K562 (cell line): ENCODE measurements at regions not wholly inside any gene's neighbourhood (a gene's known extent, or its start where the extent isn't known, plus 50 kb on each side); places are given as distances from the start of the nearest gene placed in this dataset.

Source experiments
- ARID1B ChIP-seq: fragments of 450-650 bp; IDR thresholded peaks from 2 replicates; pipeline ENCODE4 v1.6.1; 2016; ENCODE audit warnings: antibody characterized with exemption, mild to moderate bottlenecking, inconsistent platforms
- EHMT2 ChIP-seq: fragments of 450-650 bp; IDR thresholded peaks from 2 replicates; pipeline ENCODE4 v1.6.1; 2018; ENCODE audit warnings: antibody characterized with exemption
- GABPB1 ChIP-seq: sonication (generic); formaldehyde crosslinking; IDR thresholded peaks from 2 replicates; pipeline ENCODE4 v1.8.0; 2022; ENCODE audit warnings: mild to moderate bottlenecking, missing genetic modification reagents
- KAT8 ChIP-seq: fragments of 450-650 bp; IDR thresholded peaks from 2 replicates; pipeline ENCODE4 v1.6.1; 2016; ENCODE audit warnings: low read depth, mild to moderate bottlenecking
- NFRKB ChIP-seq: fragments of 450-650 bp; IDR thresholded peaks from 2 replicates; pipeline ENCODE4 v1.6.1; 2016; ENCODE audit warnings: low read depth
- NFXL1 ChIP-seq: fragments of 450-650 bp; formaldehyde crosslinking; IDR thresholded peaks from 2 replicates; pipeline ENCODE4 v1.4.0; 2021; ENCODE audit warnings: mild to moderate bottlenecking
- RAD51 ChIP-seq: fragments of 450-650 bp; IDR thresholded peaks from 2 replicates; pipeline ENCODE4 v1.7.1; 2016; ENCODE audit warnings: low read depth, mild to moderate bottlenecking, borderline replicate concordance
- SMARCE1 ChIP-seq: fragments of 450-650 bp; IDR thresholded peaks from 2 replicates; pipeline ENCODE4 v1.7.1; 2016; ENCODE audit warnings: mild to moderate bottlenecking
- SRSF7 ChIP-seq: fragments of 200-400 bp; formaldehyde crosslinking; optimal IDR thresholded peaks from 2 replicates; pipeline ENCODE3; 2017; ENCODE audit warnings: mild to moderate bottlenecking, low read depth, low read length
- STAT5B ChIP-seq: fragments of 250-450 bp; sonication (Bioruptor Pico); IDR thresholded peaks from 2 replicates; pipeline ENCODE4 v1.8.0; 2021; ENCODE audit warnings: mild to moderate bottlenecking, inconsistent platforms
- TRIM28 ChIP-seq: fragments of 450-650 bp; IDR thresholded peaks from 2 replicates; pipeline ENCODE4 v1.6.1; 2017
- ZFP36 ChIP-seq: fragments of 150-350 bp; IDR thresholded peaks from 2 replicates; pipeline ENCODE4 v1.6.1; 2018; ENCODE audit warnings: low read length, low read depth; ENCODE audit not compliant: partially characterized antibody
- ZNF76 ChIP-seq: fragments of 250-450 bp; sonication (Bioruptor Pico); IDR thresholded peaks from 2 replicates; pipeline ENCODE4 v1.4.0; 2020; ENCODE audit warnings: mild to moderate bottlenecking, moderate library complexity, borderline replicate concordance
- TF ChIP-seq, protein P1 (sequence below), 2 experiments: IDR thresholded peaks; 2 replicates each; pipeline ENCODE4 v1.6.1; 2011; ENCODE audit warnings: borderline replicate concordance in 1 of 2, control low read depth in 1 of 2, low read depth in 1 of 2, low read length in 1 of 2, mild to moderate bottlenecking in 1 of 2, mixed read lengths in 1 of 2, moderate library complexity in 1 of 2; ENCODE audit not compliant: insufficient read depth in 1 of 2, insufficient read length in 1 of 2, poor library complexity in 1 of 2, severe bottlenecking in 1 of 2; ENCODE audit errors: extremely low read depth in 1 of 2
- TF ChIP-seq, protein P2 (sequence below): IDR thresholded peaks from 2 replicates; pipeline ENCODE4 v1.6.1; 2014; ENCODE audit warnings: antibody characterized with exemption
- TF ChIP-seq, protein P3 (sequence below): fragments of 250-450 bp; sonication (Bioruptor Pico); IDR thresholded peaks from 2 replicates; pipeline ENCODE4 v1.4.0; 2020; ENCODE audit warnings: mild to moderate bottlenecking
- TF ChIP-seq, protein P4 (sequence below), 3 experiments: fragments of 200-800 bp in 1 of 3; fragments of 250-450 bp in 1 of 3; fragments of 450-650 bp in 1 of 3; sonication (Bioruptor Pico) in 1 of 3; sonication (Bioruptor generic) in 1 of 3; formaldehyde crosslinking in 1 of 3; IDR thresholded peaks; 2 replicates each; pipeline versions ENCODE4 v1.6.1 to v1.8.0; 2016 to 2022; ENCODE audit warnings: mild to moderate bottlenecking in 2 of 3, missing genetic modification characterization in 2 of 3, missing compliant biosample characterization in 1 of 3, moderate library complexity in 1 of 3
- TF ChIP-seq, protein P5 (sequence below): IDR thresholded peaks from 3 replicates; pipeline ENCODE4 v1.6.1; 2011; ENCODE audit warnings: borderline replicate concordance, mild to moderate bottlenecking; ENCODE audit not compliant: insufficient read length, insufficient read depth

DNA sequence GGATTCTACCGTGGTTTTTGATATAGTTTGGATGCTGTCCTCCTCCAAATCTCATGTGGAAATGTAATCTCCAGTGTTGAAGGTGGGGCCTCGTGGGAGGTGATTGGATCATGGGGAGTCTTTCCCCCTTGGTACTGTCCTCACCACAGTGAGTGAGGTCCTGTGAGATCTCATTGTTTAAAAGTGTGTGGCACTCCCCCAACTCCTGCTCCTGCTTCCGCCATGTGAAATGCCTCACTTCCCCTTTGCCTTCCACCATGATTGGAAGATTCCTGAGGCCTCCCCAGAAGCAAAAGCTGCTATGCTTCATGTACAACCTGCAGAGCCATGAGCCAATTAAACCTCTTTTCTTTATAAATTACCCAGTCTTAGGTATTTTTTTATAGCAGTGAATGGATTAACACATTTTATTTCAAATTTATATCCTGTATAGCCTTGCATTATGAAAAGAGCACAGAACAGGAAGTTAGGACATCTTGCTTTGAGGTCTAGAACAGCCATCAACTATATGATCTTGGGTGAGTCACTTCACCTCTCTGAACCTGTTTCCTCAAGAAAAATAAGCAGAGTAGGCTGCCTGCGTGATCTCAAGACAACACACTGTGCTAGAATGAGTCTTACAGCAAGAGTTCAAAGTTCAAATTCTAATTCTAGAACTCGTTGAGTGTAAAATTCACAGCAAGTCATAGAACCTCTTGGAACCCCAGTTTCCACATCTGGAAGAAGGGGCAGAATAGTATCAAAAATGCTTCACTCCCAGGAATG is 160.9 kb upstream of the EEA1 start (continued):
- TF ChIP-seq, protein P1, sequence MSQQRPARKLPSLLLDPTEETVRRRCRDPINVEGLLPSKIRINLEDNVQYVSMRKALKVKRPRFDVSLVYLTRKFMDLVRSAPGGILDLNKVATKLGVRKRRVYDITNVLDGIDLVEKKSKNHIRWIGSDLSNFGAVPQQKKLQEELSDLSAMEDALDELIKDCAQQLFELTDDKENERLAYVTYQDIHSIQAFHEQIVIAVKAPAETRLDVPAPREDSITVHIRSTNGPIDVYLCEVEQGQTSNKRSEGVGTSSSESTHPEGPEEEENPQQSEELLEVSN (IDR thresholded peaks at IDR 0.05; ENCODE audit: borderline replicate concordance in 1 of 2, extremely low read depth in 1 of 2, insufficient read depth in 1 of 2, insufficient read length in 1 of 2, low read depth in 1 of 2, low read length in 1 of 2, poor library complexity in 1 of 2, severe bottlenecking in 1 of 2) = no peak
- TF ChIP-seq GABPB1 (peak; percentile 29; the same call in 1 of the 2 replicates), EHMT2 (peak; percentile 75), ZNF76 (CRISPR knock-in tag) (no peak), TRIM28 (no peak), ZFP36 (peak; percentile 9), SMARCE1 (0 out of 2 replicates have a peak, but pooled peaks have one; percentile 16), NFRKB (no peak), KAT8 (no peak), STAT5B (CRISPR knock-in tag) (no peak), SRSF7 (no peak), RAD51 (no peak), ARID1B (peak; percentile 66), NFXL1 (CRISPR knock-in tag) (no peak)
- TF ChIP-seq, protein P2, sequence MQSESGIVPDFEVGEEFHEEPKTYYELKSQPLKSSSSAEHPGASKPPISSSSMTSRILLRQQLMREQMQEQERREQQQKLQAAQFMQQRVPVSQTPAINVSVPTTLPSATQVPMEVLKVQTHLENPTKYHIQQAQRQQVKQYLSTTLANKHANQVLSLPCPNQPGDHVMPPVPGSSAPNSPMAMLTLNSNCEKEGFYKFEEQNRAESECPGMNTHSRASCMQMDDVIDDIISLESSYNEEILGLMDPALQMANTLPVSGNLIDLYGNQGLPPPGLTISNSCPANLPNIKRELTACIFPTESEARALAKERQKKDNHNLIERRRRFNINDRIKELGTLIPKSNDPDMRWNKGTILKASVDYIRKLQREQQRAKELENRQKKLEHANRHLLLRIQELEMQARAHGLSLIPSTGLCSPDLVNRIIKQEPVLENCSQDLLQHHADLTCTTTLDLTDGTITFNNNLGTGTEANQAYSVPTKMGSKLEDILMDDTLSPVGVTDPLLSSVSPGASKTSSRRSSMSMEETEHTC = no peak
- TF ChIP-seq, protein P3, sequence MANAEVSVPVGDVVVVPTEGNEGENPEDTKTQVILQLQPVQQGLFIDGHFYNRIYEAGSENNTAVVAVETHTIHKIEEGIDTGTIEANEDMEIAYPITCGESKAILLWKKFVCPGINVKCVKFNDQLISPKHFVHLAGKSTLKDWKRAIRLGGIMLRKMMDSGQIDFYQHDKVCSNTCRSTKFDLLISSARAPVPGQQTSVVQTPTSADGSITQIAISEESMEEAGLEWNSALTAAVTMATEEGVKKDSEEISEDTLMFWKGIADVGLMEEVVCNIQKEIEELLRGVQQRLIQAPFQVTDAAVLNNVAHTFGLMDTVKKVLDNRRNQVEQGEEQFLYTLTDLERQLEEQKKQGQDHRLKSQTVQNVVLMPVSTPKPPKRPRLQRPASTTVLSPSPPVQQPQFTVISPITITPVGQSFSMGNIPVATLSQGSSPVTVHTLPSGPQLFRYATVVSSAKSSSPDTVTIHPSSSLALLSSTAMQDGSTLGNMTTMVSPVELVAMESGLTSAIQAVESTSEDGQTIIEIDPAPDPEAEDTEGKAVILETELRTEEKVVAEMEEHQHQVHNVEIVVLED = no peak
- TF ChIP-seq, protein P4, sequence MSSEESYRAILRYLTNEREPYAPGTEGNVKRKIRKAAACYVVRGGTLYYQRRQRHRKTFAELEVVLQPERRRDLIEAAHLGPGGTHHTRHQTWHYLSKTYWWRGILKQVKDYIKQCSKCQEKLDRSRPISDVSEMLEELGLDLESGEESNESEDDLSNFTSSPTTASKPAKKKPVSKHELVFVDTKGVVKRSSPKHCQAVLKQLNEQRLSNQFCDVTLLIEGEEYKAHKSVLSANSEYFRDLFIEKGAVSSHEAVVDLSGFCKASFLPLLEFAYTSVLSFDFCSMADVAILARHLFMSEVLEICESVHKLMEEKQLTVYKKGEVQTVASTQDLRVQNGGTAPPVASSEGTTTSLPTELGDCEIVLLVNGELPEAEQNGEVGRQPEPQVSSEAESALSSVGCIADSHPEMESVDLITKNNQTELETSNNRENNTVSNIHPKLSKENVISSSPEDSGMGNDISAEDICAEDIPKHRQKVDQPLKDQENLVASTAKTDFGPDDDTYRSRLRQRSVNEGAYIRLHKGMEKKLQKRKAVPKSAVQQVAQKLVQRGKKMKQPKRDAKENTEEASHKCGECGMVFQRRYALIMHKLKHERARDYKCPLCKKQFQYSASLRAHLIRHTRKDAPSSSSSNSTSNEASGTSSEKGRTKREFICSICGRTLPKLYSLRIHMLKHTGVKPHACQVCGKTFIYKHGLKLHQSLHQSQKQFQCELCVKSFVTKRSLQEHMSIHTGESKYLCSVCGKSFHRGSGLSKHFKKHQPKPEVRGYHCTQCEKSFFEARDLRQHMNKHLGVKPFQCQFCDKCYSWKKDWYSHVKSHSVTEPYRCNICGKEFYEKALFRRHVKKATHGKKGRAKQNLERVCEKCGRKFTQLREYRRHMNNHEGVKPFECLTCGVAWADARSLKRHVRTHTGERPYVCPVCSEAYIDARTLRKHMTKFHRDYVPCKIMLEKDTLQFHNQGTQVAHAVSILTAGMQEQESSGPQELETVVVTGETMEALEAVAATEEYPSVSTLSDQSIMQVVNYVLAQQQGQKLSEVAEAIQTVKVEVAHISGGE (CRISPR knock-in tag; IDR thresholded peaks at IDR 0.05) = peak in 1 of 3 experiments; percentile 34; a peak in 1 of 6 replicates
- TF ChIP-seq, protein P5, sequence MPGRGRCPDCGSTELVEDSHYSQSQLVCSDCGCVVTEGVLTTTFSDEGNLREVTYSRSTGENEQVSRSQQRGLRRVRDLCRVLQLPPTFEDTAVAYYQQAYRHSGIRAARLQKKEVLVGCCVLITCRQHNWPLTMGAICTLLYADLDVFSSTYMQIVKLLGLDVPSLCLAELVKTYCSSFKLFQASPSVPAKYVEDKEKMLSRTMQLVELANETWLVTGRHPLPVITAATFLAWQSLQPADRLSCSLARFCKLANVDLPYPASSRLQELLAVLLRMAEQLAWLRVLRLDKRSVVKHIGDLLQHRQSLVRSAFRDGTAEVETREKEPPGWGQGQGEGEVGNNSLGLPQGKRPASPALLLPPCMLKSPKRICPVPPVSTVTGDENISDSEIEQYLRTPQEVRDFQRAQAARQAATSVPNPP = no peak
